HepG2 (cell line): ENCODE measurements at regions not wholly inside any gene's neighbourhood (a gene's known extent, or its start where the extent isn't known, plus 50 kb on each side); places are given as distances from the start of the nearest gene placed in this dataset.

Experiments used
- JUND ChIP-seq: sonication (generic); formaldehyde crosslinking; IDR thresholded peaks from 2 replicates; pipeline ENCODE4 v1.8.0; 2022; ENCODE audit warnings: mild to moderate bottlenecking, missing genetic modification reagents
- NFYB ChIP-seq: sonication (generic); formaldehyde crosslinking; IDR thresholded peaks from 2 replicates; pipeline ENCODE4 v1.4.0; 2020; ENCODE audit warnings: missing genetic modification reagents
- SAFB2 ChIP-seq: sonication (generic); formaldehyde crosslinking; IDR thresholded peaks from 2 replicates; pipeline ENCODE4 v1.5.1; 2020; ENCODE audit warnings: missing genetic modification reagents, low read depth, mild to moderate bottlenecking, borderline replicate concordance
- ZBTB7A ChIP-seq: sonication (generic); formaldehyde crosslinking; IDR thresholded peaks from 2 replicates; pipeline ENCODE4 v1.8.0; 2022; ENCODE audit warnings: mild to moderate bottlenecking, missing genetic modification reagents

DNA sequence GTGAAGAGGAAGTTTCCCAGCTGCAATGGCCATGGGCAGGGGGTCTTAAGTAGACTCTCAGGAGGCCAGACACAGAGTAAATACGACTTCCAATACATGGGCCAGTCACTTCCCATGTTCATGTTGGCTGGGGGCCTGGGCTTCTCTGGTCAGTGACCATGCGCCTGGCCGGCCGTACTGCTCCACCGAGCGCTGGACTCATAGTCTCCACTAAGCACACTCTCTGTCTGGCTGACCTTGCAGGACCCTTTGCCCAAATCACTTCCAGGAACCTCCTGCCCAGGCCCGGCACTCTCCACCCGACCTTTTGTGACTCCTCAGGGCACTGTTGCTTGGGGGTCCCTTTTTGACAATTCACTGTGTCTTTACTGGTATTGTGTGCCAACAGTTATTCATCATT, 69.3 kb downstream of the SOWAHC start:
- TF ChIP-seq ZBTB7A (CRISPR knock-in tag) (no peak), NFYB (CRISPR knock-in tag) (no peak), SAFB2 (CRISPR knock-in tag) (no peak), JUND (CRISPR knock-in tag) (no peak)
